ENCODE measurements at regions not wholly inside any gene's neighbourhood (a gene's known extent, or its start where the extent isn't known, plus 50 kb on each side); places are given as distances from the start of the nearest gene placed in this dataset.
A peak's percentile ranks its signal among the peaks of the same experiment; 100 is the strongest.
"Not testable (repeated sequence)": the region's sequence is repeated elsewhere in the genome, so short reads cannot be mapped to it uniquely, and the experiment has no call there.

DNA sequence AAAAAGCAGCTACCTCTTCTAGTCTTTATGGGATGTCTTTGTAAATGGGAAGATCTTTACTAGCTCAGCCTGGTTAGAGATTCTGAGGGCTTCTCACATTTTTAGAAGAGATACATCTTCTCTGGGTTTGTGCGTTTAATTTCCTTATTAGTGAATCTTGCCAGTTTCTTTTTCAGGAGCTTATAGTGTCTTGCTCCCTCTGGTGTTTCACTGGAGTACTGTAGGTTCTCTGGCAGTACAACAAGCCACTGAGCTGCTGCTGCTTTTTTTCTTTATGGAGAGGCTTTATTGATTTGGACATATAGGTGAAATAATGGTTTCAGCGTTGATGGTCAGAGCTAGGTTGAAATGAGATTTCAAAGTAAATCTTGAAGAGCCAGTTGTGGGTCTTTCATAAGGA is 82.9 kb downstream of the LAS1L start:
- peak in 1 of 2 donors; percentile 22 for DNase-seq

DNA sequence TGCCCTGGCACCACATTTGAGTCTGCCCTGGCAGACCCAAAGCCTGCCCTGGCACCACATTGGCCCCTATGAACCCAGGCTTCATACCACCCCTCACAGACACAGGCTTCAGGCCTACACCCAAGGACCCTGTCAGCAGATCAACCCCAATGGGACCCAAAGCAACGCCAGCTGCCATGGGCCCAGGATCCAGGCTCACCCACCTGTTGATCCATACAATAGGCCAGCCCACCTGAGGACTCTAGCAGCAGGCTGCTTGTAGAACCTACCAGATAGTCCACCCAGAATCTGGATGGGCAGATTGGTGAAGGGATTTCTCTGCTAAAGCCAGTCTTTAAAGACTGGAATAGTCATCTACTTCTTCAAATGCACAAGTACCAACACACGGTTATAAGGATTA is 114.4 kb downstream of the LAS1L start:
- no peak for DNase-seq

DNA sequence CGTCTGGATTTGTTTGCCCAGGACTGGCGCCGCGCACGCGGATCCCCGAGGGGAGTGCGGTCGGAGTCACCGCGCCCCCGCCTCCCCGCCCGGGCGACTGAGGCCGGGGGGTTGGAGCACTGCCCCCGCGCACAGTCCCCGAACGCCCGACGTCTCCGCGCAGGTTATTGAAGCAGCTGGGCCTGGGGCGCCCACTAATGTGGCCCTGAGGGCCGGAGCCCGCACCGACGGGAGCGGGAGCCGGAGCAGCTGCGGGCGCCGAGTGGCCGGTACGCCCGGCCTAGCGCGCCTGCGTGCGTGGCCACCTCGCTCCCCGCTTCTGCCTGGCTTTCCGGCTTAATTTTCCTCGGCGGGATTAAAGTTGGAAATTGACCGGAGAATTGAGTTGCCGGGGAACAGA is 126.9 kb downstream of the LAS1L start:
- DNase-seq = not testable (repeated sequence)

DNA sequence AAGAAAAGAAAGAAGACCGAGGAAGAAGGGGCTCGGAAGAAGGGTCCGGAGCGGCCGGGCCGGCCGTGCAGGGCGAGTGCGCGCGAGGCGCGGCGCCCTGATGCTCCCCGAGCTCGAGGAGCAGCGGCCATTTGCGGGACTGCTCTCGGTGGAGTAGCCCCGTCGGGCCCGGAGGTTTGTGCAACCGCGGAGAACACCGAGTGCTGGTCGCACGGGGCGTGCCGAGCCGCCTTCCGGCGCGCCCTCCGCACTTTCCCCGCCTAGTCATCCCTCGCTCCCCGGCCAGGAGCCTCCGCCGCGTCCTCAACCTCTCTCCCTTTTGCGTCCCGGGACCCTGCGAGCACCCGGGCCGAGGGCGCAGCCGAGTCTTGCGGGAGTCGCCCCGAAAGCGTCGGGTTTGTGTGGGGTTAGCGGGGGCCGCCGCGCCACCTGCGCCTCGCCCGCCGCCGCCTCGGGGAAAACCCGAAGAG is 127.4 kb downstream of the LAS1L start:
- DNase-seq = no peak

DNA sequence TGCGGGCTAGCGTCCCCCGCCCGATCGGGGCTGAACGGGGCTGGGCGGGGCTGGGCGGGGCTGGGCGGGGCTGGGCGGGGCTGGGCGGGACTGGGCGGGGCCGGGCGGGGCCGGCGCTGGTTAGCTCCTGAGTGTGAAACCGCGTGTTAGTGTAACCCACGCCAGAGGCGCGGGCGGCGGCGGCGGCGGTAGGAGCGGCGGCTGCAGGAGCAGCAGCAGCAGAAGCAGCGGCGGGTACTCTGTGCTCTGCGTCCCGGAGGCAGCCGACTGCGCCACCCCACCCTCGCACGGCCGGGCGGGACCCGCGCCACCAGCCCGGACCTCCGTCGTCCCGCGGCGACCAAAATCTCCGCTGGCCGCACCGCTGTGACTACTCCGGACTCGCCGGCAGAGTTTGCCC is 128.1 kb downstream of the LAS1L start:
- DNase-seq = peak in 1 of 2 donors; percentile 0

DNA sequence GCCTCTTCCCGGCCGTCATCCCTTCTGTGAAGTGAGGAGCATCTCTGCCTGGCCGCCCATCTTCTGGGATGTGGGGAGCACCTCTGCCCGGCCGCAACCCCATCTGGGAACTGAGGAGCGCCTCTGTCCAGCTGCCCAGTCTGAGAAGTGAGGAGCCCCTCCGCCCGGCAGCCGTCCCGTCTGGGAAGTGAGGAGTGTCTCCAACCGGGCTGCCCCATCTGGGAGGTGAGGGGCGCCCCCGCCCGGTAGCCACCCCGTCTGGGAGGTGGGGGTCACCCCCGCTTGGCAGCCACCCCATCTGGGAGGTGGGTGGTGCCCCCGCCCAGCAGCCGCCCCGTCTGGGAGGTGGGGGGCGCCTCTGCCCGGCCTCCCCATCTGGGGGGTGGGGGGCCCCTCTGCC is 142.3 kb downstream of the LAS1L start:
- DNase-seq = no peak

DNA sequence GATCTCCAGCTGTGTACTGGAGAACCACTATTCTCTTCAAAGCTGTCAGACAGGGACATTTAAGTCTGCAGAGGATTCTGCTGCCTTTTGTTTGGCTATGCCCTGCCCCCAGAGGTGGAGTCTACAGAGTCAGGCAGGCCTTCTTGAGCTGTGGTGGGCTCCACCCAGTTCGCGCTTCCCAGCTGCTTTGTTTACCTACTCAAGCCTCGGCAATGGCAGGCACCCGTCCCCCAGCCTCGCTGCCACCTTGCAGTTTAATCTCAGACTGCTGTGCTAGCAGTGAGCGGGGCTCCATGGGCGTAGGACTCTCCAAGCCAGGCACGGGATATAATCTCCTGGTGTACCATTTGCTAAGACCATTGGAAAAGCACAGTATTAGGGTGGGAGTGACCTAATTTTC is 145.5 kb downstream of the LAS1L start:
- not testable (repeated sequence) for DNase-seq
